Suprapubic skin (tissue), 3 donors: ENCODE measurements at regions not wholly inside any gene's neighbourhood (a gene's known extent, or its start where the extent isn't known, plus 50 kb on each side); places are given as distances from the start of the nearest gene placed in this dataset.

Experiments used
- POLR2A ChIP-seq, 2 donors: fragments of 450-650 bp; IDR thresholded peaks; one replicate each; pipeline ENCODE4 v1.6.1; 2017; ENCODE audit warnings: antibody characterized with exemption in 2 of 2, mild to moderate bottlenecking in 2 of 2, moderate library complexity in 2 of 2
- TF ChIP-seq, protein P1 (sequence below), 2 donors: fragments of 200-600 bp in 1 of 2; fragments of 450-650 bp in 1 of 2; sonication (generic) in 1 of 2; IDR thresholded peaks; one replicate each; pipeline ENCODE4 v1.5.1; 2016 to 2019; ENCODE audit warnings: antibody characterized with exemption in 2 of 2, mild to moderate bottlenecking in 1 of 2, moderate library complexity in 1 of 2

DNA sequence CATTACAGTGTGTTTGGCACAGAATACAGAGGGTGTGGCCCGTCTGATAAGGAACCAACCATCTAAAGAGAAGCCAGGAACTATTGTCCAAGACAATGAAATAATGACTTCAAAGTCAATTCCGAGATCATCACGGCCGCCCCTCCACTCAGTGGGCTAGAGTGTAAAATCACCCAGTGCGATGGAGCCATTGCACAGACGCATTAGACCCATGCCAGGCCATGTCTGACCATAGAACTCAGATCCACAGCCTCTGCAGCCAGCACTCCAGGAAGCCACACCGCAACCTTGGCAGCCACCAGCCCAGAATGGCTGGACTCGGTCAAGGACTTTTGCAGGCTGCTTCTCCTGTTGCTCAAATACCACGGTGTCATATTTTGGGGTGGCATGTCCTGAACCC lies 835.7 kb downstream of the DCDC2C start:
- TF ChIP-seq, protein P1, sequence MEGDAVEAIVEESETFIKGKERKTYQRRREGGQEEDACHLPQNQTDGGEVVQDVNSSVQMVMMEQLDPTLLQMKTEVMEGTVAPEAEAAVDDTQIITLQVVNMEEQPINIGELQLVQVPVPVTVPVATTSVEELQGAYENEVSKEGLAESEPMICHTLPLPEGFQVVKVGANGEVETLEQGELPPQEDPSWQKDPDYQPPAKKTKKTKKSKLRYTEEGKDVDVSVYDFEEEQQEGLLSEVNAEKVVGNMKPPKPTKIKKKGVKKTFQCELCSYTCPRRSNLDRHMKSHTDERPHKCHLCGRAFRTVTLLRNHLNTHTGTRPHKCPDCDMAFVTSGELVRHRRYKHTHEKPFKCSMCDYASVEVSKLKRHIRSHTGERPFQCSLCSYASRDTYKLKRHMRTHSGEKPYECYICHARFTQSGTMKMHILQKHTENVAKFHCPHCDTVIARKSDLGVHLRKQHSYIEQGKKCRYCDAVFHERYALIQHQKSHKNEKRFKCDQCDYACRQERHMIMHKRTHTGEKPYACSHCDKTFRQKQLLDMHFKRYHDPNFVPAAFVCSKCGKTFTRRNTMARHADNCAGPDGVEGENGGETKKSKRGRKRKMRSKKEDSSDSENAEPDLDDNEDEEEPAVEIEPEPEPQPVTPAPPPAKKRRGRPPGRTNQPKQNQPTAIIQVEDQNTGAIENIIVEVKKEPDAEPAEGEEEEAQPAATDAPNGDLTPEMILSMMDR (IDR thresholded peaks at IDR 0.05) = no peak
- TF ChIP-seq POLR2A (IDR thresholded peaks at IDR 0.05) = no peak
